Neural cell (in vitro differentiated cells): ENCODE measurements at regions not wholly inside any gene's neighbourhood (a gene's known extent, or its start where the extent isn't known, plus 50 kb on each side); places are given as distances from the start of the nearest gene placed in this dataset.

Experiments
- H2AFZ ChIP-seq: fragments of 200-600, 300-800 bp; sonication (generic), shearing (Covaris generic); 2 replicates; pipeline ENCODE4 v1.6.0; 2014; ENCODE audit warnings: low read depth, mild to moderate bottlenecking, antibody characterized with exemption, low read length, moderate library complexity
- H3F3A ChIP-seq: fragments of 200-600 bp; shearing (Covaris generic); 2 replicates; pipeline ENCODE4 v1.6.1; 2016; ENCODE audit warnings: mild to moderate bottlenecking, moderate library complexity, mixed read lengths, antibody characterized with exemption, low read length; ENCODE audit not compliant: insufficient read depth, poor library complexity, severe bottlenecking
- H3K27ac ChIP-seq: fragments of 200-600, 300-800 bp; sonication (generic), shearing (Covaris generic); 2 replicates; pipeline ENCODE4 v1.5.1; 2014; ENCODE audit warnings: mild to moderate bottlenecking, low read length, moderate library complexity
- H3K27me3 ChIP-seq: fragments of 300-800, 200-600 bp; sonication (generic), shearing (Covaris generic); 2 replicates; pipeline ENCODE4 v1.6.0; 2014; ENCODE audit warnings: mild to moderate bottlenecking, low read depth, low read length, moderate library complexity; ENCODE audit not compliant: insufficient read depth
- H3K36me3 ChIP-seq: fragments of 300-800, 200-600 bp; sonication (generic), shearing (Covaris generic); 2 replicates; pipeline ENCODE4 v1.5.1; 2014; ENCODE audit warnings: mild to moderate bottlenecking, antibody characterized with exemption, low read length, moderate library complexity; ENCODE audit not compliant: insufficient read depth
- H3K4me2 ChIP-seq: fragments of 300-800, 200-600 bp; sonication (generic), shearing (Covaris generic); 2 replicates; pipeline ENCODE4 v1.6.0; 2014; ENCODE audit warnings: mild to moderate bottlenecking, low read length
- H3K4me3 ChIP-seq: fragments of 300-800, 200-600 bp; sonication (generic), shearing (Covaris generic); 2 replicates; pipeline ENCODE4 v1.5.1; 2014; ENCODE audit warnings: mild to moderate bottlenecking, low read length, moderate library complexity
- H3K79me2 ChIP-seq: fragments of 200-600 bp; shearing (Covaris generic); replicated peaks from 2 replicates; pipeline ENCODE4 v1.6.0; 2014; ENCODE audit warnings: mild to moderate bottlenecking, low read length, moderate library complexity; ENCODE audit not compliant: insufficient read depth
- H3K9ac ChIP-seq: fragments of 300-800, 200-600 bp; sonication (generic), shearing (Covaris generic); 2 replicates; pipeline ENCODE4 v1.6.1; 2016; ENCODE audit warnings: mild to moderate bottlenecking, low read length, mixed read lengths
- H3K9me2 ChIP-seq: fragments of 200-600 bp; shearing (Covaris generic); 2 replicates; pipeline ENCODE4 v1.6.1; 2016; ENCODE audit warnings: mild to moderate bottlenecking, low read length, mixed read lengths; ENCODE audit not compliant: insufficient read depth
- H3K9me3 ChIP-seq: fragments of 200-600, 300-800 bp; sonication (generic), shearing (Covaris generic); 2 replicates; pipeline ENCODE4 v1.6.1; 2016; ENCODE audit warnings: mild to moderate bottlenecking, mixed run types, low read length, moderate library complexity, mixed read lengths
- H4K20me1 ChIP-seq: fragments of 200-600 bp; shearing (Covaris generic); 2 replicates; pipeline ENCODE4 v1.6.1; 2016; ENCODE audit warnings: mild to moderate bottlenecking, mixed run types; ENCODE audit not compliant: insufficient read depth
- EP300 ChIP-seq: fragments of 450-650 bp; conservative IDR thresholded peaks from 2 replicates; pipeline ENCODE4 v1.6.1; 2014; ENCODE audit warnings: antibody characterized with exemption, mild to moderate bottlenecking, moderate library complexity; ENCODE audit not compliant: poor library complexity, severe bottlenecking
- EZH2 ChIP-seq: fragments of 200-600, 300-800 bp; shearing (Covaris generic), sonication (generic); IDR thresholded peaks from 2 replicates; pipeline ENCODE4 v1.6.1; 2014; ENCODE audit warnings: antibody characterized with exemption, low read length, borderline replicate concordance, mild to moderate bottlenecking; ENCODE audit not compliant: insufficient read depth, poor library complexity, severe bottlenecking
- MXI1 ChIP-seq: fragments of 450-650 bp; conservative IDR thresholded peaks from 2 replicates; pipeline ENCODE4 v1.6.1; 2014; ENCODE audit warnings: antibody characterized with exemption, mild to moderate bottlenecking; ENCODE audit not compliant: poor library complexity, severe bottlenecking
- POLR2AphosphoS5 ChIP-seq: IDR thresholded peaks from 2 replicates; pipeline ENCODE4 v1.6.1; 2012
- RAD21 ChIP-seq: fragments of 450-650 bp; conservative IDR thresholded peaks from 2 replicates; pipeline ENCODE4 v1.6.1; 2014; ENCODE audit warnings: antibody characterized with exemption, mild to moderate bottlenecking, moderate library complexity
- SMC3 ChIP-seq: fragments of 450-650 bp; conservative IDR thresholded peaks from 2 replicates; pipeline ENCODE4 v1.6.1; 2014; ENCODE audit warnings: antibody characterized with exemption, mild to moderate bottlenecking, moderate library complexity; ENCODE audit not compliant: poor library complexity
- TAF1 ChIP-seq: IDR thresholded peaks from 2 replicates; pipeline ENCODE4 v1.6.1; 2012; ENCODE audit warnings: low read depth
- TF ChIP-seq, protein P1 (sequence below): fragments of 450-650 bp; IDR thresholded peaks from 2 replicates; pipeline ENCODE4 v1.5.1; 2014; ENCODE audit warnings: antibody characterized with exemption, mild to moderate bottlenecking, moderate library complexity; ENCODE audit not compliant: poor library complexity, severe bottlenecking
- TF ChIP-seq, protein P2 (sequence below): IDR thresholded peaks from 2 replicates; pipeline ENCODE4 v1.6.1; 2012; ENCODE audit warnings: borderline replicate concordance

- Histone ChIP-seq H2AFZ (no peak overlapping the region), H3K36me3 (no peaks in the 10 kb centered on the region), H4K20me1 (no peaks in the 10 kb centered on the region), H3K9me2 (no peaks in the 10 kb centered on the region), H3K27me3 (no peaks in the 10 kb centered on the region), H3K79me2 (no peaks in the 10 kb centered on the region), H3K4me3 (no peak overlapping the region), H3F3A (no peaks in the 10 kb centered on the region), H3K9me3 (no peaks in the 10 kb centered on the region), H3K4me2 (no peak overlapping the region), H3K9ac (no peak overlapping the region), H3K27ac (no peak overlapping the region)
- TF ChIP-seq POLR2AphosphoS5 = no peak
- TF ChIP-seq TAF1 = no peak
- TF ChIP-seq, protein P1, sequence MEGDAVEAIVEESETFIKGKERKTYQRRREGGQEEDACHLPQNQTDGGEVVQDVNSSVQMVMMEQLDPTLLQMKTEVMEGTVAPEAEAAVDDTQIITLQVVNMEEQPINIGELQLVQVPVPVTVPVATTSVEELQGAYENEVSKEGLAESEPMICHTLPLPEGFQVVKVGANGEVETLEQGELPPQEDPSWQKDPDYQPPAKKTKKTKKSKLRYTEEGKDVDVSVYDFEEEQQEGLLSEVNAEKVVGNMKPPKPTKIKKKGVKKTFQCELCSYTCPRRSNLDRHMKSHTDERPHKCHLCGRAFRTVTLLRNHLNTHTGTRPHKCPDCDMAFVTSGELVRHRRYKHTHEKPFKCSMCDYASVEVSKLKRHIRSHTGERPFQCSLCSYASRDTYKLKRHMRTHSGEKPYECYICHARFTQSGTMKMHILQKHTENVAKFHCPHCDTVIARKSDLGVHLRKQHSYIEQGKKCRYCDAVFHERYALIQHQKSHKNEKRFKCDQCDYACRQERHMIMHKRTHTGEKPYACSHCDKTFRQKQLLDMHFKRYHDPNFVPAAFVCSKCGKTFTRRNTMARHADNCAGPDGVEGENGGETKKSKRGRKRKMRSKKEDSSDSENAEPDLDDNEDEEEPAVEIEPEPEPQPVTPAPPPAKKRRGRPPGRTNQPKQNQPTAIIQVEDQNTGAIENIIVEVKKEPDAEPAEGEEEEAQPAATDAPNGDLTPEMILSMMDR = no peak
- no peak for TF ChIP-seq EZH2
- no peak for TF ChIP-seq RAD21
- TF ChIP-seq, protein P2, sequence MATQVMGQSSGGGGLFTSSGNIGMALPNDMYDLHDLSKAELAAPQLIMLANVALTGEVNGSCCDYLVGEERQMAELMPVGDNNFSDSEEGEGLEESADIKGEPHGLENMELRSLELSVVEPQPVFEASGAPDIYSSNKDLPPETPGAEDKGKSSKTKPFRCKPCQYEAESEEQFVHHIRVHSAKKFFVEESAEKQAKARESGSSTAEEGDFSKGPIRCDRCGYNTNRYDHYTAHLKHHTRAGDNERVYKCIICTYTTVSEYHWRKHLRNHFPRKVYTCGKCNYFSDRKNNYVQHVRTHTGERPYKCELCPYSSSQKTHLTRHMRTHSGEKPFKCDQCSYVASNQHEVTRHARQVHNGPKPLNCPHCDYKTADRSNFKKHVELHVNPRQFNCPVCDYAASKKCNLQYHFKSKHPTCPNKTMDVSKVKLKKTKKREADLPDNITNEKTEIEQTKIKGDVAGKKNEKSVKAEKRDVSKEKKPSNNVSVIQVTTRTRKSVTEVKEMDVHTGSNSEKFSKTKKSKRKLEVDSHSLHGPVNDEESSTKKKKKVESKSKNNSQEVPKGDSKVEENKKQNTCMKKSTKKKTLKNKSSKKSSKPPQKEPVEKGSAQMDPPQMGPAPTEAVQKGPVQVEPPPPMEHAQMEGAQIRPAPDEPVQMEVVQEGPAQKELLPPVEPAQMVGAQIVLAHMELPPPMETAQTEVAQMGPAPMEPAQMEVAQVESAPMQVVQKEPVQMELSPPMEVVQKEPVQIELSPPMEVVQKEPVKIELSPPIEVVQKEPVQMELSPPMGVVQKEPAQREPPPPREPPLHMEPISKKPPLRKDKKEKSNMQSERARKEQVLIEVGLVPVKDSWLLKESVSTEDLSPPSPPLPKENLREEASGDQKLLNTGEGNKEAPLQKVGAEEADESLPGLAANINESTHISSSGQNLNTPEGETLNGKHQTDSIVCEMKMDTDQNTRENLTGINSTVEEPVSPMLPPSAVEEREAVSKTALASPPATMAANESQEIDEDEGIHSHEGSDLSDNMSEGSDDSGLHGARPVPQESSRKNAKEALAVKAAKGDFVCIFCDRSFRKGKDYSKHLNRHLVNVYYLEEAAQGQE = no peak
- TF ChIP-seq MXI1 = no peak
- no peak for TF ChIP-seq EP300
- TF ChIP-seq SMC3 = no peak
Measured at GRCh38 chrX:42242004-42242403, 318.6 kb upstream of the CASK start.

- Histone ChIP-seq H2AFZ (no peak overlapping the region), H3K27me3 (no peaks in the 10 kb centered on the region), H3K9me2 (no peaks in the 10 kb centered on the region), H3K27ac (no peak overlapping the region), H3K36me3 (no peaks in the 10 kb centered on the region), H3F3A (no peaks in the 10 kb centered on the region), H3K79me2 (no peaks in the 10 kb centered on the region), H4K20me1 (no peaks in the 10 kb centered on the region), H3K9me3 (no peaks in the 10 kb centered on the region), H3K4me3 (no peak overlapping the region), H3K9ac (no peak overlapping the region), H3K4me2 (no peak overlapping the region)
- no peak for TF ChIP-seq MXI1
- TF ChIP-seq POLR2AphosphoS5 = no peak
- TF ChIP-seq RAD21 = no peak
- TF ChIP-seq EP300 = no peak
- TF ChIP-seq TAF1 = no peak
- TF ChIP-seq, protein P1 = no peak
- TF ChIP-seq, protein P2 = no peak
- no peak for TF ChIP-seq EZH2
- no peak for TF ChIP-seq SMC3
Measured at GRCh38 chrX:42241421-42241820, 318.1 kb upstream of the CASK start.
